ENCODE measurements at regions not wholly inside any gene's neighbourhood (a gene's known extent, or its start where the extent isn't known, plus 50 kb on each side); places are given as distances from the start of the nearest gene placed in this dataset.

DNA sequence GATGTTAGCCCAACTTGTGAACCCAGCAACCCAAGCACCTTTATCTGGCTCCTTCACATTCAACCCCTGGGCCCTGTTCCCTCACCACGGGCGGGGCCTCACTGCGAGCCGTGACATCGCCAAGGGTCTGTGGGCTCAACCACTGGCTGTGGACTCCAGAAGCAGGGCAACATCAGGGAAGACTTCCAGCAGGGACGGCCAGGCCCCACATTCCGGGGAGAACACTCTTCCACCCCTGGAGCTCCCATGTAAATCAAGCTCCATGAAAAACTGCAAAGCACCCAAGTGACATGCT lies 175.3 kb downstream of the ERCC6L2 start:
- no peak for TF ChIP-seq CTCF (IDR thresholded peaks at IDR 0.05; ENCODE audit: insufficient read depth in 1 of 2, low read depth in 1 of 2, low read length in 1 of 2, severe bottlenecking in 1 of 2, unreplicated experiment in 1 of 2)
- Histone ChIP-seq H3K4me1 (no peaks in the 10 kb centered on the region; the same call in 1 of the 2 replicates), H3K9me3 (no peaks in the 10 kb centered on the region), H3K27me3 (replicated peaks; ENCODE audit: control insufficient read depth, insufficient read depth, low read length) (no peaks in the 10 kb centered on the region), H3K4me3 (ENCODE audit: low read depth, low read length) (no peak overlapping the region), H3K36me3 (ENCODE audit: control insufficient read depth, insufficient read depth, low read length) (no peaks in the 10 kb centered on the region)
- Mint-ChIP-seq H3K27me3 (ENCODE audit: insufficient read depth, unreplicated experiment) (no peaks in the 10 kb centered on the region), H3K27ac (ENCODE audit: unreplicated experiment) (no peak overlapping the region), H3K4me1 (ENCODE audit: low read depth, unreplicated experiment) (no peaks in the 10 kb centered on the region), H3K9me3 (ENCODE audit: unreplicated experiment) (peaks cover 19% of the 10 kb centered on the region), H3K4me3 (ENCODE audit: unreplicated experiment) (no peak overlapping the region), H3K36me3 (ENCODE audit: insufficient read depth, unreplicated experiment) (no peaks in the 10 kb centered on the region)
- BruUV-seq (replicated peaks): no TSS peak
- POLR2A ChIA-PET: no interaction called here
- intact Hi-C loops (cut with micrococcal nuclease; ENCODE audit: unreplicated experiment): no loop called here
- CTCF ChIA-PET: no interaction called here
- no peak for DNase-seq

- no peaks in the 10 kb centered on the region for H3K4me1 Mint-ChIP-seq (ENCODE audit: low read depth, unreplicated experiment)
- no peaks in the 10 kb centered on the region for H3K36me3 Mint-ChIP-seq (ENCODE audit: insufficient read depth, unreplicated experiment)
- Histone ChIP-seq H3K27me3 (replicated peaks; ENCODE audit: control insufficient read depth, insufficient read depth, low read length) (no peaks in the 10 kb centered on the region), H3K36me3 (ENCODE audit: control insufficient read depth, insufficient read depth, low read length) (no peaks in the 10 kb centered on the region), H3K9me3 (no peaks in the 10 kb centered on the region), H3K4me3 (ENCODE audit: low read depth, low read length) (no peak overlapping the region), H3K4me1 (no peaks in the 10 kb centered on the region; the same call in 1 of the 2 replicates)
- ChIA-PET CTCF (no interaction called here), POLR2A (no interaction called here)
- intact Hi-C loops (cut with micrococcal nuclease; ENCODE audit: unreplicated experiment): no loop called here
- no peak overlapping the region for H3K4me3 Mint-ChIP-seq (ENCODE audit: unreplicated experiment)
- H3K27me3 Mint-ChIP-seq (ENCODE audit: insufficient read depth, unreplicated experiment): no peaks in the 10 kb centered on the region
- H3K9me3 Mint-ChIP-seq (ENCODE audit: unreplicated experiment): peaks cover 19% of the 10 kb centered on the region
- DNase-seq: no peak
- no peak overlapping the region for H3K27ac Mint-ChIP-seq (ENCODE audit: unreplicated experiment)
- TF ChIP-seq CTCF (IDR thresholded peaks at IDR 0.05; ENCODE audit: insufficient read depth in 1 of 2, low read depth in 1 of 2, low read length in 1 of 2, severe bottlenecking in 1 of 2, unreplicated experiment in 1 of 2): no peak
- BruUV-seq (replicated peaks): no TSS peak
These were observed 174.8 kb downstream of the ERCC6L2 start for GRCh38 chr9:96050048-96050860.

GRCh38 chr9:96048956-96049831 lies 173.7 kb downstream of the ERCC6L2 start:
- Mint-ChIP-seq H3K4me1 (ENCODE audit: low read depth, unreplicated experiment) (no peaks in the 10 kb centered on the region), H3K27me3 (ENCODE audit: insufficient read depth, unreplicated experiment) (no peaks in the 10 kb centered on the region), H3K9me3 (ENCODE audit: unreplicated experiment) (peaks cover 14% of the 10 kb centered on the region), H3K4me3 (ENCODE audit: unreplicated experiment) (no peak overlapping the region), H3K36me3 (ENCODE audit: insufficient read depth, unreplicated experiment) (no peaks in the 10 kb centered on the region), H3K27ac (ENCODE audit: unreplicated experiment) (no peak overlapping the region)
- ChIA-PET CTCF (interaction anchor here (0.6 kb wide), 1 partner anchor 168 kb away, joined by 6 read pairs; no protein-coding TSS in a partner anchor), POLR2A (interaction anchor here (0.5 kb wide), 1 partner anchor 311 kb away, joined by 3 read pairs; no protein-coding TSS in a partner anchor)
- Histone ChIP-seq H3K36me3 (ENCODE audit: control insufficient read depth, insufficient read depth, low read length) (no peaks in the 10 kb centered on the region), H3K4me1 (no peaks in the 10 kb centered on the region; the same call in 1 of the 2 replicates), H3K27me3 (replicated peaks; ENCODE audit: control insufficient read depth, insufficient read depth, low read length) (no peaks in the 10 kb centered on the region), H3K9me3 (no peaks in the 10 kb centered on the region), H3K4me3 (ENCODE audit: low read depth, low read length) (no peak overlapping the region)
- no peak for TF ChIP-seq CTCF (IDR thresholded peaks at IDR 0.05; ENCODE audit: insufficient read depth in 1 of 2, low read depth in 1 of 2, low read length in 1 of 2, severe bottlenecking in 1 of 2, unreplicated experiment in 1 of 2)
- DNase-seq: no peak
- intact Hi-C loops (cut with micrococcal nuclease; ENCODE audit: unreplicated experiment): no loop called here
- no TSS peak for BruUV-seq (replicated peaks)

Measured in Caco-2 (cell line).